AG09319 (cell line): ENCODE measurements at regions not wholly inside any gene's neighbourhood (a gene's known extent, or its start where the extent isn't known, plus 50 kb on each side); places are given as distances from the start of the nearest gene placed in this dataset.

Source experiments
- DNase-seq: peaks from one replicate; pipeline ENCODE4 v3.0.0-alpha.2; 2010; ENCODE audit warnings: low read depth; ENCODE audit errors: extremely low read depth
- TF ChIP-seq, protein P1 (sequence below): IDR thresholded peaks from 2 replicates; pipeline ENCODE4 v1.5.1; 2011; ENCODE audit warnings: low read depth, mild to moderate bottlenecking, inconsistent platforms, low read length, moderate library complexity

DNA sequence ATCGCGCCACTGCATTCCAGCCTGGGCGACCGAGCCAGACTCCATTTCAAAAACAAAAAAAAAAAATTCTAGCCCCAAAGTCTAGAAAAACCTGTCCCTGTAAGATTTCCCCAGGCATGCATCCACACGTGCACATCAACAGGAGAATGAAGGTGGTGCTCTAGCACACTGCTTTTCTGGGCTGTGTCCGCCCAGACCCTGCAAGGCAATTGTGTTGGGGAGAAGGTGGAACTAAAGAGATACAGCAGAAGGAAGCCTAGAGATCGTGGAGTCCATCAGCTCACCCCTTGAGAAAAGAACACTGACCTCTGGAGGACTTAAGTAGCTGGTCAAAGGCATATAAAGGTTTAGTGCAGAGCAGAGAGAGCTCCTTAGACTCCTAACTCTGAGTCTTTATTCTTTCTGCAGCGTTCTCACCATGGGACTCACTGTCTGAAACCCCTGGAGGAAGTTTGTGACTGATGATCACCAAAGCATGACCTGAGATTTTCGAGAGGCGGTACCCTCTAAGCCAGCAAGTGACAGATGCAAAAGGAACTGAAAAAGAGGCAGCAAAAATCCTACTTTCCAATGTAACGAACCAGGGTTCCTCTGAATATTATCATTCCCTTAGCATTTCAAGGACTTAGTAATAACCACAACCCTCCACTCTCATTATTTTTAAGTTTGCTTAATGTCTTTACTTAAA, 179.8 kb downstream of the MEX3B start:
- no peak for DNase-seq
- TF ChIP-seq, protein P1, sequence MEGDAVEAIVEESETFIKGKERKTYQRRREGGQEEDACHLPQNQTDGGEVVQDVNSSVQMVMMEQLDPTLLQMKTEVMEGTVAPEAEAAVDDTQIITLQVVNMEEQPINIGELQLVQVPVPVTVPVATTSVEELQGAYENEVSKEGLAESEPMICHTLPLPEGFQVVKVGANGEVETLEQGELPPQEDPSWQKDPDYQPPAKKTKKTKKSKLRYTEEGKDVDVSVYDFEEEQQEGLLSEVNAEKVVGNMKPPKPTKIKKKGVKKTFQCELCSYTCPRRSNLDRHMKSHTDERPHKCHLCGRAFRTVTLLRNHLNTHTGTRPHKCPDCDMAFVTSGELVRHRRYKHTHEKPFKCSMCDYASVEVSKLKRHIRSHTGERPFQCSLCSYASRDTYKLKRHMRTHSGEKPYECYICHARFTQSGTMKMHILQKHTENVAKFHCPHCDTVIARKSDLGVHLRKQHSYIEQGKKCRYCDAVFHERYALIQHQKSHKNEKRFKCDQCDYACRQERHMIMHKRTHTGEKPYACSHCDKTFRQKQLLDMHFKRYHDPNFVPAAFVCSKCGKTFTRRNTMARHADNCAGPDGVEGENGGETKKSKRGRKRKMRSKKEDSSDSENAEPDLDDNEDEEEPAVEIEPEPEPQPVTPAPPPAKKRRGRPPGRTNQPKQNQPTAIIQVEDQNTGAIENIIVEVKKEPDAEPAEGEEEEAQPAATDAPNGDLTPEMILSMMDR = no peak

DNA sequence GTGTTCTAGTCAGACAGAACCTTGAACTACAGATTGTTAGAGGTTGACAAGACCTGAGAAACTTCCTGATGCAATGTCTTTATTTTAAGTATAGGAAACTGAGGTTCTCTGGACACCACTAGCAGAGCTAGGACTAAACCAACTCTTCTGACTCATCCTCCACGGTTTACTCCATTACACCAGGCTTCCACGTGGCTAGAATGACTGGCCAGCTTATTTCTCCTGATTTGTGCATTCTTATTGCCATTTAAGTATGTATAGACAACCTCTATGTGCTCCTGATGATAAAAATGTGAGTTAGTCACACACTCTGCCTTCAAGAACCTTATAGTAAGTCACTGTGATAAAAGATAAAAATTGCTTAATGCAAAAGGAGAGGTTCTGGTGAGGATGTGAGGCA, 182.7 kb downstream of the MEX3B start:
- TF ChIP-seq, protein P1 = no peak

GRCh38 chr15:81859737-81860516, 185.9 kb downstream of the MEX3B start:
- no peak for DNase-seq
- TF ChIP-seq, protein P1 = no peak

More for the DNA sequence above, 182.7 kb downstream of the MEX3B start:
- DNase-seq = no peak

DNA sequence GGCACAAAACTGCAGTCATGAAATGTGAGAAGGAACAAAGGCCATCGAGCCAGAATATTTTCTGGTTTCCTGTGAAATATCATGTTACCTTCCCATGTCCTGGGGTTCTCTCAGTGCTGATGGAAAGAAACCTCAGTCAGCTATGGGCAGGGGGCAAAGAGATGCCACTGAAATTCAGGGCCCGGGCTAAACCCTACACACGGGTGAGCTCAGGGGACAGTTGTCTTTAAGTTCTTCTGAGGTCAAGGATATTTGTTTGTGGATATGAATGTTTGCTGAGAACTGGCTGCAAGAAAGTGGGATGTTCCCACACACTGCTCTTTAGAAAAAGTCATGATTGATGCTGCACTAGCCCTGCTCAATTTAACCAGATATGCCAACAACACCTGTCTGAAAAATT, 187.2 kb downstream of the MEX3B start:
- DNase-seq = no peak
- TF ChIP-seq, protein P1 = no peak

DNA sequence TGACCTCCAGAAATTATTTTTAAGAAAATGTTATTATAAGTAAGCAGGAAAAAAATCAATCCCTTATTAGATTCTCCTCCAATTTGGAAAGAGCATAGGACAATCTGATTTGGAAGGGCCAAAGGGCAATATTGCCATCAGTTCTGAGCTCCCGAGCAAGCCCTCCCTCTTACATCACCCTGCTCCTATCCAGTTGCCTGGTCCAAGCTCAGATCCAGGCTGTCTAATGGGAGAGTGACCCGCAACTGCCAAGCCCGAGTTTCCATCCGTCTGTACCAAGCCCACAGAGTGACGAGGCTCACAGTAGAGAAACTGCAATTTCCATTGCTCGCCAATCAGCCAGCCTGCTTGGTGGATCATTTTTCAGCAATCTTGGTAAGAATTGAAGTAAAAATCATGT, 187.7 kb downstream of the MEX3B start:
- DNase-seq = no peak
- TF ChIP-seq, protein P1 = no peak

DNA sequence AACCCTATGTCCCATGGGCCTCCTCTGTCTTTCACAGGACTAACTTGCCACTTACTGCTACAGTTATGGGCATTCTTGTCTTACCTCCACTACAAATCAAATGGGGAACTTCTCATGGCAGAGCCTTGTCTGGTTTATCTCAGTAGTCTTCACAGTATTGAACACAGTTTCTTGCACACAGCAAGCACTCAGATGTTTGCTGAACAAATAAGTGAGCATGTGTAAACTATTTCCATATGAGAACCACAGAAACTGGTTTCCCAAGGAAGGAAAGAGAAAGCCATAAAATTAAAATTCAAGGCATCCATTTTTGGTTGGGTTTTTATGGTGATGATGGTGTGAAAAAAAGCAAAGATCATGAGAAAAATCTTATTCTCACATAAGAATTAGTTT, 189.2 kb downstream of the MEX3B start:
- TF ChIP-seq, protein P1 = no peak
- no peak for DNase-seq

DNA sequence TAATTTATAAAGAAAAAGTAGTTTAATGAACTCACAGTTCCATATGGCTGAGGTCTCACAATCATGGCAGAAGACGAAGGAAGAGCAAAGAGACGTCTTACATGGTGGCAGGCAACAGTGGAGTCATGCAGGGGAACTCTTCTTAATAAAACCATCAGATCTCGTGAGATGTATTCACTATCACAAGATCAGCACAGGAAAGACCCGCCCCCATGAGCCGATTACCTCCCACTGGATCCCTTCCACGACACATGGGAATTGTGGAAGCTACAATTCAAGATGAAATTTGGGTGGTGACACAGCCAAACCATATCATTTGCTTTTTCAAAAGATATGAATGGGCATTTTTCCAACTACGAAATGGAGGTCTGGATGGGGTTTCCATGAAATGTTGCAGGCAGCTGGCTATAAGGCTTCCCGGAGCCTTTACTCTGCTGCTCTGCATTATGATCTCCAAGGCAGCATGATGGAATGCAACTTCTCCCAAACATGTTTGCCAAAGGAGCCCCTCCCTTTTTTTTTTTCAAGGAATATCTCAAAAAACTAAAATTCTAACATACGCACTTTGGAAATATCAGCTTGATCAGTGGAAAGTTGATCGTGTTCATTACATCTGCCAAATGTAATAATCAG, 189.7 kb downstream of the MEX3B start:
- TF ChIP-seq, protein P1 = no peak
- DNase-seq = no peak
